HG02610 (cell line): ENCODE measurements at regions not wholly inside any gene's neighbourhood (a gene's known extent, or its start where the extent isn't known, plus 50 kb on each side); places are given as distances from the start of the nearest gene placed in this dataset.
"Not testable (repeated sequence)": the region's sequence is repeated elsewhere in the genome, so short reads cannot be mapped to it uniquely, and the experiment has no call there.

Source experiments
- ATAC-seq: cut with Tn5 transposase; IDR thresholded peaks from one replicate; pipeline ENCODE4 v1.9.1; 2021; ENCODE audit warnings: mild to moderate bottlenecking, moderate library complexity; ENCODE audit not compliant: unreplicated experiment

GRCh38 chr3:173342679-173343078 is 54.9 kb upstream of the NLGN1 start:
- no peak for ATAC-seq

DNA sequence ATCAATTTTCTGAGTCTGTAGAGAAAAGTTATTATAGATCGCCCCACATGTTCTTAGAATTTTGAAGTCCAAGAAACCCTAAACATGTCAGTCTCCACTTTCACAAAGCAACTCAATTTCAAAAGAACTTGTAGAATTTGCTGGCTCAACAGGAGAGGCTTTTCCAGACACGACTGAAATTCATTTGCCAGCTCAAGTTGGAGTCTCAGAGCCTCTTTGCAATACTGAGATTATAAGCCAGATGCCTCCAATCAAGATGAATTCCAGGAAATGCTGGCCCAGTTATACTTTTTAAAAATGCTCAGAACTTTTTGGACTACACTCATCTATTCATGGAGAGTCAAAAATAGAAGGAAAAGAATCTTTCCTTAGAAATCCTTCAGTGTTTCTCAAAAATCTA is 56.9 kb upstream of the NLGN1 start:
- no peak for ATAC-seq

DNA sequence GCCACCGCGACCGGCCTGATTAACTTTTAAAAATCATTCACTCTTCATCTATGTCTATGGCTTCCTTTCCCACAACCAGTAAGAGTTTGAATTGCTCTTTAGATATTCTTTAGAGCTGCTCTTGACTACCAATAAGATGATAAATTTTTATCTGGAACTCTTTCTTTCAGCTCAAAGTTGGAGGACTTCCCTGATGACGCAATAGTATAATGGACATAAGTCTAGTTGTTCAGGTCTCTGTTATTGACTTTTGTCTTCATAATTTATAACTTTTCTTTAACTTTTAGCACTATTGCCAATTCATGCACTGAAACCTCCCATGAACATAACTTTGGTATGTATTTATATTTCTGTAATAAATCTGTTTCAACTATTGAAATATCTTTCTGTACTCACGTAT is 61.3 kb upstream of the NLGN1 start:
- ATAC-seq = no peak

GRCh38 chr3:173306110-173306509 is 91.4 kb upstream of the NLGN1 start:
- no peak for ATAC-seq

DNA sequence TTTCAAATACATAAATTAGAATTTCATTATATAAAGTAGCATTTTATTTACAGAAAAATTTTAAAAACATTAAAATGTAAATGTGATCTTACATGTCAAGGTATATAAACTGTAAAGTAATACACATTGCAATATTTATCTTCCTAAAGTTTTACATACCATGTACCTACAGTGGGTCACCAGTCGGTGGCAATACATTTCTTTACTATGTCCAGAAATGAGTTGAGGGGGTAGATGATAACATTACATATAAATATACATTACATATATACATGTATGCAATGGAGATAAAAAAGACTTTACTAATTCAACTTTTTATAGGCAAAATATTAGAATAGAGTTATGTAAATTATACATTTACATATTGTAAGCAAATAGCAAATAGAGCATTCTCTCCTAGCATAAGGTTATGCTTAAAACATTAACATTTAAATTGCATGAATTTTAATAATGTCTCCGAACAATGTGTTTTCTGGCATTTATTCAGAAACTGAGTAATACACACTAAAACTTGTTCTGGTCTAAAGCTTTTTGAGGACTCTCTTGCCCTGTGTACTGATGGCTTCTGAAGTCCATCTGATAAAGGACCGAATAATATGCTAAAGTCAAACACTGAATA is 93.3 kb upstream of the NLGN1 start:
- no peak for ATAC-seq

GRCh38 chr3:173301647-173302046 is 95.9 kb upstream of the NLGN1 start:
- ATAC-seq = no peak

- ATAC-seq = no peak
Observed at GRCh38 chr3:173289072-173289471, 108.5 kb upstream of the NLGN1 start.

DNA sequence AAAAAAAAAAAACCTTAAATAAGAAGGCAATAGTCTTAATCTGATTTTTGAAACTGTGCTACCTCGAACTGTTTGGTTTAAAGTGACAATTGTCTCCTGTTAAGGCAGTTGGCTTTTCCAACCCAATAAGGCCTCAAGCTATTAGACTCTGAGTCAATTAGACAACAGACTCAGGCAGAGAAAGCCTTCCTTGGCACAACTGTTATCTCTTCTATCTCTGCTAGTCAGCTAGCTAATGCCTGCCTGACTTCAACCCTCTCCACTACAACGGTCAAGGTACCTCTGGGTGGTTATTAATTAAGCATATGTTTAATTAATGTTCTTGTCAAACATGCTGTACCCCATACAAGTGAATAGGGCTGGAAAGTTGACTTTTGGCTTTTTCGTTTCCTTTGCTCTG is 110.2 kb upstream of the NLGN1 start:
- ATAC-seq = no peak

GRCh38 chr3:173286507-173286906 is 111.0 kb upstream of the NLGN1 start:
- ATAC-seq = not testable (repeated sequence)

GRCh38 chr3:173284301-173284700 is 113.2 kb upstream of the NLGN1 start:
- no peak for ATAC-seq

DNA sequence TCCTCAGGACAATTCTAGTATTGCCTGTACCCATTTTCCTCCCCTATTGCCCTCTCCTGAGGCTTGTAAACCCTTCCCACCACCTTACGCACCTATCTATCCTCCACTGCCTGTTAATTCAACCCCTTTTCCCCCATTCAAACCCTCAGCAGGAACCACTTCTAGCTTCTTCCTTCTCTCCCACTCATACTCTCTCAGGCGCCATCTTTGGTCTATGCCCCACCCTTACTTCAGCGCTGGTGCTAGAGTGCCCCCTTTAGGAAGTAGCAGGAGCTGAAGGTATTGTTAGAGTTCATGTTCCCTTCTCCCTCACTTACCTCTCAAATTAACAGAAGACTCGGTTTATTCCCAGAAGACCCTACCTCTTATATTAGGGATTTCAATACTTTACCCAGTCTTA is 121.8 kb upstream of the NLGN1 start:
- peak; percentile 56 for ATAC-seq

GRCh38 chr3:173273838-173274237 is 123.7 kb upstream of the NLGN1 start:
- no peak for ATAC-seq

- no peak for ATAC-seq
Observed at GRCh38 chr3:173268781-173269180, 127.7 kb upstream of the SPATA16 start.

GRCh38 chr3:173267716-173268115 is 126.7 kb upstream of the SPATA16 start:
- no peak for ATAC-seq

GRCh38 chr3:173266441-173266840 is 125.4 kb upstream of the SPATA16 start:
- ATAC-seq = no peak

DNA sequence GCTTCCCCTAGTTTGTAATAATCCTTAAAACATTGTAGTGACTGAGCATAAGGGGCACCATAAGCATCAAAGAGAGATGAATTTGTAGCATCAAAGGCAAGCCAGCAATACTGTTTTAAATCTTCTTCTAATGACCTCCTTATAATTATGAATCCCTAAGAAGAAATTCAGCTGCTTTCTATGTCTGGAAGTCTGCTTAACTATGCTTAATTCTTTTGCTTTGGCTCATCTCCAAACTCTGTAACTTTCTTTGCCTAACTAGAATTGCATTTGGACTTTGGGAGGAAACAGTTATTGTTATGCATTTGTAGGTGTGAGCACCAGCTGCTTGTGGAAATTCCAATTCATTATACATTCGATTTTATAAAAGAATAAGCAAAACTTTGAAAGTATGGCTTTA is 117.7 kb upstream of the SPATA16 start:
- no peak for ATAC-seq

GRCh38 chr3:173257797-173258196 is 116.8 kb upstream of the SPATA16 start:
- ATAC-seq = no peak

DNA sequence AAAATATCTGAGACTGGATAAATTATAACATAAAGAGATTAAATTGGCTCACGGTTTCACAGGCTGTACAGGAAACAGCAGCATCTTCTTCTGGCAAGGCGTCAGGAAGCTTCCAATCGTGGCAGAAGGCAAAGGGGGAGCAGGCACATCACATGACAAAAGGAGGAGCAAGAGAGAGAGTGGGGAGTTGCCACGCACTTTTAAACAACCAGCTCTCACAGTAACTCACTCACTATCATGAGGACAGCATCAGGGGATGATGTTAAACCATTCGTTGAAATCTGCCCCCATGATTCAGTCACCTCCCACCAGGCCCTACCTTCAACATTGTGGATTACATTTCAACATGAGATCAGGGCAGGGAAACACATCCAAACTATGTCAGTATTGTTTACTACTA is 114.5 kb upstream of the SPATA16 start:
- ATAC-seq = no peak

DNA sequence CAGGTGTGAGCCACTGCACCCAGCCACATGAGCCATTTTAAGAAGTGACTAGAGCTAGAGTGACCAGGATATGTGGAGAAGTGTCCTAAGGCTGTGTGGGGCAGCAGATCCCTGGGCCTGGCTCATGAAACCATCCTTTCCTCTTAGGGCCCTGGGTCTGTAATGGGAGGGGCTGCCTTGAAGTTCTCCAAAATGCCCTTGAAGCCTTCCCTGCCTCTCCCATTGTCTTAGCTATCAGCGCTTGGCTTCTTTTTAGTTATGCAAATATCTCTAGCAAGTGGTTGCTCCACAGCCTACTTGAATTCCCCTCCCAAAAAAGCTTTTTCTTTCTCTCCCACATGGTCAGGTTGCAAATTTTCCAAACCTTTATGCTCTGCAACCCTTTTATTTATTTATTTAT is 112.4 kb upstream of the SPATA16 start:
- ATAC-seq = no peak

- ATAC-seq = no peak
Observed at GRCh38 chr3:173249457-173249856, 108.4 kb upstream of the SPATA16 start.

DNA sequence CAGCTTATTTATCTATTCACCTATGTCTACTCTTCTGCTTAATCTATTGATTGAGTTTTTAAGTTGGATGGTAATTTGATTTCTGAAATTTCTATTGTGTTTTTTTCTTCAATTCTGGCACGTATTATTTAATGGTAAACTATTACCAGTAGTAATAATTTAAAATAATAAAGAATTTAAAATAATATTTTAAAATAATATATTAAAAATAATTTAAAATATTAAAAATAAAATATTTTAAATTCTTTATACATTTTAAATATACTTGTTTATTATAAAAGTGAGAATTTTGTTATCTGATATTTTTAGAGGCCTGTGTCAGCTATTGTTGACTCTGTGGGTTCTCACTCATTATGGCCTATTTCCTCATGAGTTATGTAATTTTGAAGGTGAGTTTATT is 100.7 kb upstream of the SPATA16 start:
- ATAC-seq = no peak

DNA sequence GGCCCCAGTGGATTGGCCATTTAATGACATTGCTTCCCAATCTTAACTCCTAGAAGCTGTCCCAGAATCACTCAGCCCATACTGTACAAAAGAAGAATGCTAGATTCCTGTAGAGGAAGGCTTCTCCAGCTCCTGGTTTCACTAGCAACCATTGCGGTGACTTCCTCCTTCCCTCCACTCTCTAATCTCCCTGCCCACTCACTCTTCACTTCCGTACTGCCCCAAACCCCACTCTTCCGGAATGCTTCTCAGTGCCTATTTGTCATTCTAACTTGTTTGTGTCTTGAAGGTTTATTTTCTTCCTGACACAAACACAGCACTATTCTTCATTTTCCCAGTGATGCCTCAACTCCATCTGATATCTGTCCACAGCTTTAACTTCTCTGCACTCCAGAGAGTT is 97.1 kb upstream of the SPATA16 start:
- ATAC-seq = no peak

- ATAC-seq = no peak
Observed at GRCh38 chr3:173225351-173225750, 84.3 kb upstream of the SPATA16 start.

- no peak for ATAC-seq
Observed at GRCh38 chr3:173221010-173221409, 80.0 kb upstream of the SPATA16 start.
